BJ (cell line): ENCODE measurements at regions not wholly inside any gene's neighbourhood (a gene's known extent, or its start where the extent isn't known, plus 50 kb on each side); places are given as distances from the start of the nearest gene placed in this dataset.

Experiments
- CTCF ChIA-PET: fragments of 350-600 bp; formaldehyde crosslinking; extraction: SDS; loops from one replicate; lab custom pipeline; 2021; ENCODE audit warnings: antibody characterized with exemption, inconsistent platforms; lab: Yijun Ruan, JAX
- POLR2A ChIA-PET: fragments of 300-600 bp; sonication (Branson Sonifier 250); formaldehyde crosslinking; extraction: SDS; loops from one replicate; lab custom pipeline; 2021; ENCODE audit warnings: antibody characterized with exemption; lab: Charles Lee
- DNase-seq: peaks from one replicate; pipeline ENCODE4 v3.0.0-alpha.2; 2011; ENCODE audit warnings: low read depth
- H3K27me3 ChIP-seq: 2 replicates; pipeline ENCODE4 v1.6.0; 2011; ENCODE audit warnings: low read length; ENCODE audit not compliant: control insufficient read depth, insufficient read depth
- H3K36me3 ChIP-seq: 2 replicates; pipeline ENCODE4 v1.5.1; 2011; ENCODE audit warnings: low read length; ENCODE audit not compliant: control insufficient read depth, insufficient read depth
- H3K4me3 ChIP-seq: 2 replicates; pipeline ENCODE4 v1.5.1; 2011; ENCODE audit warnings: low read depth, mild to moderate bottlenecking, control low read depth, low read length
- TF ChIP-seq, protein P1 (sequence below): IDR thresholded peaks from 2 replicates; pipeline ENCODE4 v1.5.1; 2011; ENCODE audit warnings: low read depth, mild to moderate bottlenecking, control low read depth, inconsistent platforms, low read length, moderate library complexity; ENCODE audit not compliant: insufficient read depth

DNA sequence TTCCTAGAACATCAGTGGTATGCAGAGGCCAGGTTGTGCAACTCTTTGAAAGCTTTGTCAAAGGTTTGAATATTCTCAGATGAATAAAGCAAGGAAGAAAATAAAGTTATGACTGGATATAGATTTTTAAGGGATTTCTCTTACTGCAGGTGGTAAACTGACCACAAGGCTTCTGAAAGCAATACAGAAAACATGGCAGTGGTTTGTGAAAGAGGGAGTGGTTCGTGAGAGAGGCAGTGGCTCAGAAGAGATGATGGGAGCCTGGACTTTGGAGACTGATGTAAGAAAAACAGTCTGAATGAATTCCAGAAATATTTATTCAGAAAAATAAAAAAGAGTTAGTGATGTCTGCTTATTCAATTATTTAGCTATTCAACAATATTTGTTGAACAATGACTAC, 380.4 kb upstream of the CTNND2 start:
- H3K4me3 ChIP-seq = no peak overlapping the region
- no peak for DNase-seq
- ChIA-PET POLR2A (no interaction called here), CTCF (no interaction called here)
- TF ChIP-seq, protein P1, sequence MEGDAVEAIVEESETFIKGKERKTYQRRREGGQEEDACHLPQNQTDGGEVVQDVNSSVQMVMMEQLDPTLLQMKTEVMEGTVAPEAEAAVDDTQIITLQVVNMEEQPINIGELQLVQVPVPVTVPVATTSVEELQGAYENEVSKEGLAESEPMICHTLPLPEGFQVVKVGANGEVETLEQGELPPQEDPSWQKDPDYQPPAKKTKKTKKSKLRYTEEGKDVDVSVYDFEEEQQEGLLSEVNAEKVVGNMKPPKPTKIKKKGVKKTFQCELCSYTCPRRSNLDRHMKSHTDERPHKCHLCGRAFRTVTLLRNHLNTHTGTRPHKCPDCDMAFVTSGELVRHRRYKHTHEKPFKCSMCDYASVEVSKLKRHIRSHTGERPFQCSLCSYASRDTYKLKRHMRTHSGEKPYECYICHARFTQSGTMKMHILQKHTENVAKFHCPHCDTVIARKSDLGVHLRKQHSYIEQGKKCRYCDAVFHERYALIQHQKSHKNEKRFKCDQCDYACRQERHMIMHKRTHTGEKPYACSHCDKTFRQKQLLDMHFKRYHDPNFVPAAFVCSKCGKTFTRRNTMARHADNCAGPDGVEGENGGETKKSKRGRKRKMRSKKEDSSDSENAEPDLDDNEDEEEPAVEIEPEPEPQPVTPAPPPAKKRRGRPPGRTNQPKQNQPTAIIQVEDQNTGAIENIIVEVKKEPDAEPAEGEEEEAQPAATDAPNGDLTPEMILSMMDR = no peak
- H3K36me3 ChIP-seq = no peaks in the 10 kb centered on the region
- H3K27me3 ChIP-seq = no peaks in the 10 kb centered on the region

GRCh38 chr5:12277504-12278192, 373.4 kb upstream of the CTNND2 start:
- H3K27me3 ChIP-seq = no peaks in the 10 kb centered on the region
- CTCF ChIA-PET = no interaction called here
- no peak overlapping the region for H3K4me3 ChIP-seq
- no peak for DNase-seq
- TF ChIP-seq, protein P1 = no peak
- POLR2A ChIA-PET = no interaction called here
- H3K36me3 ChIP-seq = no peaks in the 10 kb centered on the region

GRCh38 chr5:12274236-12274635, 370.0 kb upstream of the CTNND2 start:
- DNase-seq = no peak
- Histone ChIP-seq H3K4me3 (no peak overlapping the region), H3K36me3 (no peaks in the 10 kb centered on the region), H3K27me3 (no peaks in the 10 kb centered on the region)
- POLR2A ChIA-PET = no interaction called here
- CTCF ChIA-PET = no interaction called here
- TF ChIP-seq, protein P1 = no peak

DNA sequence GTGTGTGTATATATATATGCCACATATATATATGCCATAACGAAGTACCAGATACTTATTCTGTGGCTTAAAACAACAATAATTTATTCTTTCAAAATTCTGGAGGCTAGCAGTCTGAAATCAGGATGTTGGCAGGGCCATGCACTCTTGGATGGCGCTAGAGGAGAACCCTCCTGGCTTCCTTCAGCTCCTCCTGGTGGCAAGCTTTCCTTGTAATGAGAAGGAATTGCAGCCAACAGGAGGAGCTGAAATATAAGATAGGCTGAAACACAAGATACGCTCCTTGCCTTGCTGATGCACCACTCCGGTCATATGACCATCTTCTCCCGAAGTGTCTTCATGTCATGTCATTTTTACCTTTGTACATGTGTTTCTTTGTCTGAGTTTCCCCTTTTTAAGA, 368.1 kb upstream of the CTNND2 start:
- no peak for DNase-seq
- no peaks in the 10 kb centered on the region for H3K36me3 ChIP-seq
- ChIA-PET POLR2A (no interaction called here), CTCF (no interaction called here)
- TF ChIP-seq, protein P1 = no peak
- H3K27me3 ChIP-seq = no peaks in the 10 kb centered on the region
- H3K4me3 ChIP-seq = no peak overlapping the region

- ChIA-PET POLR2A (no interaction called here), CTCF (no interaction called here)
- H3K4me3 ChIP-seq = no peak overlapping the region
- DNase-seq = no peak
- H3K36me3 ChIP-seq = no peaks in the 10 kb centered on the region
- no peaks in the 10 kb centered on the region for H3K27me3 ChIP-seq
- TF ChIP-seq, protein P1 = no peak
These were observed 366.7 kb upstream of the CTNND2 start for GRCh38 chr5:12270914-12271313.
